HepG2 (cell line): ENCODE measurements at regions not wholly inside any gene's neighbourhood (a gene's known extent, or its start where the extent isn't known, plus 50 kb on each side); places are given as distances from the start of the nearest gene placed in this dataset.

ENCODE experiments used
- ATAC-seq: fragments of 200-7000 bp; cut with Tn5 transposase; 3 replicates; pipeline ENCODE4 v1.9.1; 2020; ENCODE audit warnings: mild to moderate bottlenecking, moderate library complexity
- BruUV-seq: library from RNA; stranded (reverse); fragments of 400-500 nt; replicated peaks from 2 replicates; lab custom pipeline; 2021; lab: Mats Ljungman, UMichigan
- CTCF ChIA-PET: fragments of 300-600 bp; formaldehyde crosslinking; extraction: SDS; loops from one replicate; lab custom pipeline; 2021; ENCODE audit warnings: low total read pairs, inconsistent platforms, low intra/inter-chr PET ratio; lab: Yijun Ruan, JAX
- POLR2A ChIA-PET: fragments of 350-600 bp; sonication (Branson Sonifier 250); formaldehyde crosslinking; loops from one replicate; lab custom pipeline; 2020; ENCODE audit warnings: antibody characterized with exemption, inconsistent platforms; lab: Yijun Ruan, JAX
- DNase-seq: peaks from one replicate; pipeline ENCODE4 v3.0.0-alpha.2; 2015; ENCODE audit warnings: low spot score
- FAIRE-seq: peaks from 3 replicates; lab custom pipeline; 2011; peaks lifted over from hg19 to GRCh38; lab: Jason Lieb, UNC
- H2AFZ ChIP-seq: one replicate; pipeline ENCODE4 v1.6.1; 2011; ENCODE audit warnings: low read length, inconsistent platforms
- H3K27ac ChIP-seq: fragments of 300-600 bp; 3 replicates; pipeline ENCODE4 v1.8.0; 2011; ENCODE audit warnings: mixed run types, mild to moderate bottlenecking, mixed read lengths, low read length, inconsistent platforms; ENCODE audit not compliant: insufficient read depth; ENCODE audit errors: extremely low read length
- H3K27me3 ChIP-seq, 2 experiments: fragments of 200-600 bp in 1 of 2; 2 replicates in 1 of 2; 3 replicates in 1 of 2; pipeline versions ENCODE4 v1.6.0 to v1.8.0; 2011; ENCODE audit warnings: low read length in 2 of 2, mild to moderate bottlenecking in 2 of 2, moderate library complexity in 2 of 2, inconsistent platforms in 1 of 2; ENCODE audit not compliant: insufficient read depth in 2 of 2, control insufficient read depth in 1 of 2
- H3K36me3 ChIP-seq, 2 experiments: fragments of 200-600 bp in 1 of 2; replicated peaks in 1 of 2; 2 replicates in 1 of 2; 3 replicates in 1 of 2; pipeline versions ENCODE4 v1.5.1 to v1.8.0; 2011; ENCODE audit warnings: low read length in 2 of 2, inconsistent platforms in 1 of 2; ENCODE audit not compliant: insufficient read depth in 2 of 2, control insufficient read depth in 1 of 2
- H3K4me1 ChIP-seq: 2 replicates; pipeline ENCODE4 v1.5.1; 2012; ENCODE audit warnings: low read length, inconsistent platforms; ENCODE audit not compliant: insufficient read depth
- H3K4me2 ChIP-seq: 2 replicates; pipeline ENCODE4 v1.6.0; 2011; ENCODE audit warnings: low read depth, low read length, inconsistent platforms
- H3K4me3 ChIP-seq, 3 experiments: fragments of 200-600 bp in 1 of 3; sonication (generic), shearing (Covaris generic) in 1 of 3; replicated peaks in 1 of 3; 2 replicates each; pipeline ENCODE4 v1.5.1; 2011 to 2016; ENCODE audit warnings: low read length in 3 of 3, inconsistent platforms in 2 of 3, low read depth in 2 of 3, mild to moderate bottlenecking in 2 of 3, control low read depth in 1 of 3, mixed read lengths in 1 of 3; ENCODE audit not compliant: insufficient read depth in 1 of 3
- H3K79me2 ChIP-seq: one replicate; pipeline ENCODE4 v1.6.1; 2011; ENCODE audit warnings: low read length, inconsistent platforms; ENCODE audit not compliant: insufficient read depth
- H3K9ac ChIP-seq: 2 replicates; pipeline ENCODE4 v1.6.0; 2011; ENCODE audit warnings: mild to moderate bottlenecking, low read depth, low read length, inconsistent platforms; ENCODE audit not compliant: insufficient read depth
- H3K9me3 ChIP-seq: 2 replicates; pipeline ENCODE4 v1.5.1; 2012; ENCODE audit warnings: mild to moderate bottlenecking, low read length
- H4K20me1 ChIP-seq: 2 replicates; pipeline ENCODE4 v1.6.0; 2011; ENCODE audit warnings: inconsistent platforms, mild to moderate bottlenecking, low read length, moderate library complexity; ENCODE audit not compliant: insufficient read depth
- CEBPB ChIP-seq: IDR thresholded peaks from 2 replicates; pipeline ENCODE4 v1.6.1; 2011; ENCODE audit warnings: low read depth, low read length, improper control_type of control experiment, borderline replicate concordance
- ETV6 ChIP-seq: sonication (generic); formaldehyde crosslinking; conservative IDR thresholded peaks from 2 replicates; pipeline ENCODE4 v1.4.0; 2020; ENCODE audit warnings: missing genetic modification reagents
- SIN3B ChIP-seq: fragments of 150-350 bp; IDR thresholded peaks from 2 replicates; pipeline ENCODE4 v1.6.1; 2014; ENCODE audit warnings: low read length
- WGBS: methylation state at CpG from one replicate; pipeline ENCODE4 v1.1.6; 2017; ENCODE audit warnings: low lambda C conversion rate; 5-methylcytosine and 5-hydroxymethylcytosine counted together
- in situ Hi-C: cut with HindIII; loops from 2 replicates; pipeline ENCODE4 v1.10.0; 2017; ENCODE audit warnings: low pct_unique_long_range_greater_than_20kb; ENCODE audit not compliant: extremely low pct_ligation_motif_present
- intact Hi-C: fragments of 100-400 bp; cut with micrococcal nuclease; formaldehyde crosslinking; loops from one replicate; pipeline ENCODE4 v1.10.0; 2022; ENCODE audit not compliant: unreplicated experiment

GRCh38 chr13:91273675-91274074, 73.8 kb upstream of the MIR17HG start:
- WGBS = 3% methylated on average over 3 of the region's 3 CpGs
- BruUV-seq = no TSS peak
- DNase-seq (no peak), ATAC-seq (no peak), FAIRE-seq (no peak)
- CTCF ChIA-PET = no interaction called here
- in situ Hi-C loops = no loop called here
- Histone ChIP-seq H3K9ac (no peak overlapping the region), H3K4me3 (no peak overlapping the region), H3K4me2 (no peak overlapping the region)
- TF ChIP-seq ETV6 (CRISPR knock-in tag) = no peak
- TF ChIP-seq CEBPB = peak; percentile 66
- TF ChIP-seq, all 625 proteins: peak for 1
- Histone ChIP-seq H3K4me1 (no peaks in the 10 kb centered on the region), H3K27me3 (no peaks in the 10 kb centered on the region; a peak in 1 of 5 replicates), H4K20me1 (no peaks in the 10 kb centered on the region), H3K9me3 (no peaks in the 10 kb centered on the region), H3K36me3 (no peaks in the 10 kb centered on the region), H2AFZ (no peak overlapping the region), H3K79me2 (no peaks in the 10 kb centered on the region), H3K27ac (no peak overlapping the region)
- POLR2A ChIA-PET = no interaction called here
- intact Hi-C loops = no loop called here

GRCh38 chr13:91277013-91277676, 70.3 kb upstream of the MIR17HG start:
- H3K27ac ChIP-seq = no peak overlapping the region
- WGBS = 13% methylated on average over 5 of the region's 5 CpGs
- no peak for TF ChIP-seq SIN3B

More at GRCh38 chr13:91277013-91277676, 70.3 kb upstream of the MIR17HG start:
- FAIRE-seq (no peak), DNase-seq (no peak), ATAC-seq (no peak)
- ChIA-PET CTCF (no interaction called here), POLR2A (no interaction called here)
- Histone ChIP-seq H3K79me2 (no peaks in the 10 kb centered on the region), H3K4me3 (no peak overlapping the region), H2AFZ (no peak overlapping the region), H3K4me1 (no peaks in the 10 kb centered on the region), H3K9ac (no peak overlapping the region), H4K20me1 (no peaks in the 10 kb centered on the region), H3K36me3 (no peaks in the 10 kb centered on the region), H3K27me3 (no peaks in the 10 kb centered on the region; a peak in 1 of 5 replicates), H3K9me3 (no peaks in the 10 kb centered on the region), H3K4me2 (no peak overlapping the region)
- in situ Hi-C loops = no loop called here
- intact Hi-C loops = no loop called here
- BruUV-seq = no TSS peak
